ENCODE measurements at regions not wholly inside any gene's neighbourhood (a gene's known extent, or its start where the extent isn't known, plus 50 kb on each side); places are given as distances from the start of the nearest gene placed in this dataset.

GRCh38 chr1:58976294-58976693, 192.4 kb upstream of the JUN start:
- DNase-seq, result no peak

DNA sequence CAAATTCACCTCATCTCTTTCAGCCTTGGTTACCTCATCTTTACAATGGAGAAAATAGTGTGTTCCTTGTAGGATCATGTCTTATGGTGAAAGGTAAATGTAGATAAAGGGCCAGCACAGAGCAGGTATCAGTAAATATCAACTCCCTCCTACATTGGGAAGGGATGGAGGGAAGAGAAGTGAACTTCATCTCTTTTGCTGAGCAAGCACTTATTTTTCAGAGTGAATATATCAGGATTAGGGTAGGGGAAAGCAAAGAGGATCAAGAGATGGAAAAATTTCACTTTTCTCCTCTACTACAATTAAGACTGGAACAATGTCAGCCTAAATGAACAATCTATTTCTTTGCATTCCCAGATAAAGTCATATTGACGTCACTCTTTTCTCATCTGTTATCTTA, 193.8 kb upstream of the JUN start:
- no peak for DNase-seq

DNA sequence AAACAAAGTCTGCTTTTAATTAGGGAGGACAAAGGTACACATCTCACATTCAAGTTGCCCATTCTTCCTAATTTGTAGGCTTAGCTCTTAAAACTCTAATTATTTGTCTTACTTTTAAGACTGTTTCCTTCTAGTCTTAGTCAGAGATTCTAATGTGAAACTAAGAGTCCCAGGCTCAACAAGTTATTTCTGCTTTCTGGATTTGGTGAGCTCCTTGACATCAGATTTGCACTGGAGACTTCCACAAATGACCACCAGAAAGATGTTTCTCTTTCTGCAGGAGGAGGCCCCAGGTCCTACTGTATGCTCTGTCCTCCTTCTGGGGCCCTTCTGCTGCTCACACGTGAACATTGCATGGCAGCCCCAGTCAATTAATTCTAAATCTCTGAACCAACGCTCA, 194.2 kb upstream of the JUN start:
- no peak for DNase-seq

DNA sequence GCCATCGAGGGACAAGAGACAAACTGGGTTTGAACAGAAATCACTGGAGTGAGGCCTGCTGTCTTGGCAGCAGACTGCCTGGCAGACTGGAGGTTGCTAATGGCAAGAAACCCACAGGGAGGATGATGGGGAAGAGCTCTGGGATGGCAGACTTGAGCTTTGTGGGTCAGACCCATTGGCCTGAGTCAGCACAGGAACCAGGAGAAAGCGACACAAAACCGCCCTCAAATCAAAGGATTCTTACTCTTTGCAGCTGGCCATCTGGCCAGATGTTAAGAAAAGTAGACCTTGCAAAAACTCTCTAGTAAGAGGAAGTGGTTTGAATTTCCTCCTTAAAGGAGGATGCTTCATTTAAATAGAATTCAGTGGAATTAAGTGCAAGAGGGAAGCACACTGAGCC, 195.2 kb upstream of the JUN start:
- no peak for DNase-seq

GRCh38 chr1:58979677-58980076, 195.8 kb upstream of the JUN start:
- DNase-seq, result no peak

- DNase-seq, result no peak
Measured at GRCh38 chr1:58981392-58981791, 197.5 kb upstream of the JUN start.

- peak; percentile 25 for DNase-seq
Measured at GRCh38 chr1:58982259-58982998, 198.6 kb upstream of the JUN start.

DNA sequence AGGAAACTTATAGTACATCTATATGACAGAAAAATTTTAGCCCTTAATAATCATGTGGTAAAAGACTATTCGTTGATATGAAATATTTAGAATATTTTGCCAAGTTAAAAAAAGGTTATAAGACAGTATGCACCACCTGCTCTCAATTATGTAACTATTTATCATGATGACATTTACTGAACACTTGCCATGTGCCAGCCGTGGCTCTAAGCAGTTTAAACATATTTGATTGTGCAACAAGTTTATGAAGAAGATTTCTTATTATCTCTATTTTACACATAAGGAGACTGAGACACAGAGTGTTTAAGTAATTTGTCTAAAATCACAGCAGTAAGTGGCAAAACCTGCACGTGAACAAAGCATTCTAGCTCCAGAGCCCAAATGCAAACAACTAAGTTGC, 199.3 kb upstream of the JUN start:
- no peak for DNase-seq

DNA sequence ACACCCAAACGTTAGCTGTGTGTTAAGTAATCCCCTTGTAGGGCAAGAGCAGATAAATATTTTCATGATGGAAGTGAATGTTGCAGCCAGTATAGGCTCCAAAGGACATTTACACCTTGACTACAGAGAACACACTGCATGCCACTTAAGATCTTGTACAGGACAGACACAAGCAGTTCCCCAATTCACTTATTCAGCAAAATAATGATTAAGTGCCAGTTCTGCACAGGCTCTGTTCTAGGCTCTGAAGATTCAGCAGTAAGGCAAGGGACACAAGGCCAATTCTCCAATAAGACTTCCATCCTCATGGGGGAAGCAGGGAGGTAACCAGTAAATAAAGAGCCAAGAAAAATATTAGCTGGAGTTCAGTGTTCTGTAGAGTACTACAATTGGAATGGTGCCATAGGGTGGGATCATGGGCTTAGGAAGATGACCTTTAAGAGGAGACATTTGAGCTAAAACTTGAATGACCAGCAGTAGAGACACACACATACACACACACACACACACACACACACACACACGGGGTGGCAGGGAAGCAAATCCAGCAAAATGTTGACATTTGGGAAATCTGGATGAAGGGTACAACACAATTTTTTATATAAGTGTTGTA, 199.9 kb upstream of the JUN start:
- DNase-seq, result no peak

GRCh38 chr1:58986996-58987767, 203.3 kb upstream of the JUN start:
- DNase-seq, result no peak

DNA sequence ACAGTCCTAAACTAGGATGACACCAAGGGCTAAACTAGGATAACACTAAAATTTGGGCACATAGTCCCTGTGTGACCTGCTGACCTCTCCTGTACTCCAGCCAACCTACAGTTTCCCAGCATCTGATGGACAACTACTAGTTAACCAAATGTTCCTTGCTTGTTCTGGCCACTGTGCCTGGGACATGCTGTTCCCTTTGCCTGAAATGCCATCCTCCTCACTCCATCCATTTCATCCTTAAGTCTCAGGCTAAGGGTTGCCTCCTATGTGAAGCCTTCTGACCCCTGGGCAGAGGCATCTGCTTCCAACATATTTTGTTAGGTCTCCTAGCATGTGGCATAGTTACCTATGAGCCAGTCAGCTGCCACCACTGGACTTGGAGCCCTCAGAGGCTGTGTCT, 204.9 kb upstream of the JUN start:
- DNase-seq, result no peak

- no peak for DNase-seq
Measured at GRCh38 chr1:58989845-58990244, 206.0 kb upstream of the JUN start.

- DNase-seq, result no peak
Measured at GRCh38 chr1:58991305-58991704, 207.5 kb upstream of the JUN start.

DNA sequence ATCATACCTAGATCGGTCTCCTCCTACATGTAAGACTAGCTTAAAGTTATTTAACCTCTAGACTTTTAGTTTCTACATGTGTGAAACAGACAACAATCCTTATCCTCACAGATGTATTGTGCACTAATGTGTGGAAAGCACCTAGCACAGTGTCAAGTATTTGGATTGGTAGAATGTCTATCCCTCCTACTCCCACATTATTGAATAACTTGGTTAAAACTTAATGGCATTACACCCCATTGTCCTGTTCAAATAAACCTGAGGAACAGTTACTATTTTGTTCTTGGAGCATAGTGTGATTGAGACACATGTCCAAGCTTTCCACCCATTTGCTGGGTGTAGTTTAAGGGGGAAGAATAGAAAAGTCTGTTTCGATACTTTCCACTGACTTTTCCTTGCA, 208.8 kb upstream of the JUN start:
- no peak for DNase-seq

GRCh38 chr1:58993403-58993802, 209.6 kb upstream of the JUN start:
- DNase-seq, result no peak

DNA sequence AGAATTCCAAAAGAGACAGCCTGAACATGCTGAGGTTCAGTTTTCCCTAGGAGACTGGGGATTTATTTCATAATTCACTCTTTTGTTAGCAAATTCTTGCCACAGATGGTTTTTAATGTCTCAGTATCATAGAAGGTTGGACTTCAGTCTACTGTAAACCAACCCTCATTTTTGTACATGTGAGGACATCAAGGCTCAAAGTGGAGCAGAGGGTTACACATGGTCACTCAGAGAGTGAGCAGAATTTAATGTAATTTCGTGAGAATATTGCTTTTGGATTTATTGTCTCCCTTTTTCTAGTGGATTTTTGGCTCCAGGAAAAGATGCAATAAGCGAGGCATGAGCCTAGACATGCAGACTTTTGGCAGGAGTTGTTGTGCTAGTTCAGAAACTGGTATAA, 210.8 kb upstream of the JUN start:
- no peak for DNase-seq

- DNase-seq, result no peak
Measured at GRCh38 chr1:58996341-58997059, 212.7 kb upstream of the JUN start.

DNA sequence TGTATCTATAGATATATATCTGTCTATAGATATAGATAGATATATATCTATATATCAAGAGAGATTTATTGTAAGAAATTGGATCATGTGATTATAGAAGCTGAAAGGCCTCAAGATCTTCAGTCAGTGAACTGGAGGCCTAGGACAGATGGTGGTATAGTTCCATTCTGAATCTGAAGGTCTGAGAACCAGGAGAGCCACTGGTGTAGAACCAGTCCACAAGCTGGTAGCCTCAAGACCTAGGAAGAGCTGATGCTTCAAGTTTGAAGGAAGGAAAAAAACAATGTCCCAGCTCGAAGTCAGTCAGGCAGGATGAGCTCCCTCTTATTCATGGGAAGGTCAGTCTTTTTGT, 213.2 kb upstream of the JUN start:
- DNase-seq, result no peak

GRCh38 chr1:58997637-58998036, 213.8 kb upstream of the JUN start:
- DNase-seq, result no peak

DNA sequence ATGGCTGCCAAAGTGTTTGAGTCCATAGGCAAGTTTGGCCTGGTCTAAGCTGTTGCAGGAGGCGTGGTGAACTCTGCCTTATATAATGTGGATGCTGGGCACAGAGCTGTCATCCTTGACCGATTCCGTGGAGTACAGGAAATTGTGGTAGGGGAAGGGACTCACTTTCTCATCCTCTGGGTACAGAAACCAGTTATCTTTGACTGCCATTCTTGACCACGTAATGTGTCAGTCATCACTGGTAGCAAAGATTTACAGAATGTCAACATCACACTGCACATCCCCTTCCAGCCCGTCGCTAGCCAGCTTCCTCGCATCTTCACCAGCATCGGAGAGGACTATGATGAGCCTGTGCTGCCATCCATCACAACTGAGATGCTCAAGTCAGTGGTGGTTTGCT, 215.8 kb upstream of the JUN start:
- DNase-seq, result no peak

GRCh38 chr1:59004755-59005154, 220.9 kb upstream of the JUN start:
- DNase-seq, result no peak

DNA sequence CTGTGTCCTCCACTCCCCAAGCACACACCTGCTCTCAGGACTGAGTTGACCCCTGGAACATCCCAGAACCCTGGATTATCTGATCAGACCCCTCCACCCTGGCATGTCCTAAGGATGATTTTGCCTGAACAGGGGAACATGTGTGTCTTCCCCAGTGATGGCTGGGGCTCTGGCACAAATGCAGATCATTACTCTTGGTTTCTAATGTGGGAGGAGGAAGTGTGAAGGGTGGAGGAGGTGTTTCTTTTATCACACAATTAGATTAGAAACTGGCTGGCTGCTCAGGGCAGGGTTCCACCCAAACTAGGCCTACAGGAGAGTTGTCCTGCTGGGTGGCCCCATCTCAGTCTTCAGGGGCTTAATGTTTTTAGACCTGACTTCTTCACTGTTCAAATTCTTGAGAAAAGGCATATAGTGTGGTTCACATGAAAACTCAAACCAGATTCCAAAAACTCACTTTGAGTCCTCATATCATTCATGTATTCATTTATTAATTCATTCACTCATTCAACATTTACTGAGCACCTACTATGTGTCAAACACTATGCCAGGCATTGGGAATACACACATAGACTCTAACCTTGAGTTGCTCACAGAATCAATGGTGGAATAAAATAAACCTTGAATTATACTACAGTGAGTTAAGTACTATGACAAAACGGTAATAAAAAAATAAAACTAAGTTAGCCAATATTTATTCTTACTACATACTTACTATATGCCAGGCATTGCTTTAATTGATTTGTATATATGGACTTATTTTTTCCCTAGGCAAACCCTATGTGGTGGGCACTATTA, 221.8 kb upstream of the JUN start:
- DNase-seq, result no peak

DNA sequence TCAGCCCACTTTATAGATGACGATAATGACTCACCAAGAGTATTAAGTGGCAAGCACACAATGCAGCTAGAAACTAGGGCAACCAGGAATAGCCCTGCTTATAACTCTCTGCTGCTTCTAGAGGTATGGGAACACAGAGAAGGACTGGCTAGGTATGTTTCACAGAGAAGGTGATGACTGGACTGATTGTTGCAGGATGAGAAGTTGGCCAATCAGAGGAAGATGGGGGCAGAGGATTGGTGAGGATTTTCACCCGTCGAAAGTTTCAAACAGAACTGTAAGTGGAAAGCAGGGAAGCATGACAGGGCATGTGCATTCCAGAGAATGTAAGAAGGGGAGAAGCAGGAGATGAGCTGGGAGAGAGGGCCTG, 222.4 kb upstream of the JUN start:
- DNase-seq, result no peak

Data from dermis blood vessel endothelial cell (primary cell).